GM23248 (cell line): ENCODE measurements at regions not wholly inside any gene's neighbourhood (a gene's known extent, or its start where the extent isn't known, plus 50 kb on each side); places are given as distances from the start of the nearest gene placed in this dataset.

ENCODE experiments used
- EZH2 ChIP-seq: fragments of 200-600 bp; sonication (generic); IDR thresholded peaks from 2 replicates; pipeline ENCODE4 v1.6.1; 2018; ENCODE audit warnings: antibody characterized with exemption, mild to moderate bottlenecking; ENCODE audit not compliant: insufficient read depth, poor library complexity, severe bottlenecking
- EZH2phosphoT487 ChIP-seq: fragments of 200-600 bp; sonication (generic); IDR thresholded peaks from 2 replicates; pipeline ENCODE4 v1.6.1; 2018; ENCODE audit warnings: antibody characterized with exemption, moderate library complexity, mild to moderate bottlenecking, low read depth; ENCODE audit not compliant: insufficient read depth

- TF ChIP-seq EZH2phosphoT487 (no peak), EZH2 (no peak)
These were observed 173.9 kb downstream of the MAF start for GRCh38 chr16:79426663-79427062.
